Keratinocyte (primary cell): ENCODE measurements at regions not wholly inside any gene's neighbourhood (a gene's known extent, or its start where the extent isn't known, plus 50 kb on each side); places are given as distances from the start of the nearest gene placed in this dataset.
"Not testable (repeated sequence)": the region's sequence is repeated elsewhere in the genome, so short reads cannot be mapped to it uniquely, and the experiment has no call there.

Experiments
- DNase-seq: peaks from one replicate; pipeline ENCODE4 v3.0.0-alpha.2; 2011; ENCODE audit warnings: low read depth, missing footprints, low spot score
- FAIRE-seq: peaks from 2 replicates; lab custom pipeline; 2011; peaks lifted over from hg19 to GRCh38; lab: Jason Lieb, UNC
- H2AFZ ChIP-seq: 2 replicates; pipeline ENCODE4 v1.6.0; 2012; ENCODE audit warnings: low read length, control low read depth, inconsistent platforms; ENCODE audit not compliant: control insufficient read depth
- H3K27ac ChIP-seq: 2 replicates; pipeline ENCODE4 v1.5.1; 2011; ENCODE audit warnings: low read length; ENCODE audit not compliant: control insufficient read depth, insufficient read depth
- H3K27me3 ChIP-seq: 3 replicates; pipeline ENCODE4 v1.6.0; 2011; ENCODE audit warnings: low read length; ENCODE audit not compliant: control insufficient read depth, insufficient read depth; ENCODE audit errors: extremely low read depth
- H3K36me3 ChIP-seq, 2 experiments: 2 replicates in 1 of 2; 3 replicates in 1 of 2; pipeline ENCODE4 v1.5.1; 2011; ENCODE audit warnings: low read length in 2 of 2, mild to moderate bottlenecking in 1 of 2; ENCODE audit not compliant: control insufficient read depth in 2 of 2, insufficient read depth in 2 of 2; ENCODE audit errors: extremely low read depth in 1 of 2
- H3K4me1 ChIP-seq: 3 replicates; pipeline ENCODE4 v1.5.1; 2011; ENCODE audit warnings: low read length; ENCODE audit not compliant: control insufficient read depth, insufficient read depth; ENCODE audit errors: extremely low read depth
- H3K4me2 ChIP-seq: 3 replicates; pipeline ENCODE4 v1.6.0; 2011; ENCODE audit warnings: low read depth, low read length; ENCODE audit not compliant: control insufficient read depth, insufficient read depth; ENCODE audit errors: extremely low read depth
- H3K4me3 ChIP-seq, 3 experiments: fragments of 200-600 bp in 1 of 3; sonication (generic) in 1 of 3; 2 replicates in 2 of 3; 3 replicates in 1 of 3; pipeline ENCODE4 v1.5.1; 2011 to 2016; ENCODE audit warnings: low read length in 3 of 3, mild to moderate bottlenecking in 3 of 3, control low read depth in 2 of 3, inconsistent platforms in 1 of 3, low read depth in 1 of 3, mixed read lengths in 1 of 3, mixed run types in 1 of 3, moderate library complexity in 1 of 3; ENCODE audit not compliant: control insufficient read depth in 2 of 3, insufficient read depth in 2 of 3; ENCODE audit errors: extremely low read depth in 1 of 3
- H3K79me2 ChIP-seq: 2 replicates; pipeline ENCODE4 v1.6.0; 2012; ENCODE audit warnings: low read length; ENCODE audit not compliant: control insufficient read depth, insufficient read depth
- H3K9ac ChIP-seq: 3 replicates; pipeline ENCODE4 v1.6.0; 2011; ENCODE audit warnings: low read length; ENCODE audit not compliant: control insufficient read depth, insufficient read depth; ENCODE audit errors: extremely low read depth
- H3K9me1 ChIP-seq: 3 replicates; pipeline ENCODE4 v1.6.0; 2011; ENCODE audit warnings: low read length; ENCODE audit not compliant: control insufficient read depth, insufficient read depth; ENCODE audit errors: extremely low read depth
- H3K9me3 ChIP-seq: 2 replicates; pipeline ENCODE4 v1.5.1; 2012; ENCODE audit warnings: low read depth, low read length; ENCODE audit not compliant: control insufficient read depth
- H4K20me1 ChIP-seq: 3 replicates; pipeline ENCODE4 v1.6.0; 2011; ENCODE audit warnings: low read length; ENCODE audit not compliant: control insufficient read depth, insufficient read depth; ENCODE audit errors: extremely low read depth
- dilution Hi-C: fragments of 300-500 bp; cut with MboI; formaldehyde crosslinking; loops from one replicate; pipeline ENCODE4 v1.7.0; 2020; ENCODE audit warnings: low sequenced_read_pairs; ENCODE audit not compliant: extremely low pct_ligation_motif_present

- DNase-seq, dilution Hi-C loops, H3K27ac ChIP-seq, H3K9ac ChIP-seq, H3K4me2 ChIP-seq, H3K36me3 ChIP-seq, H3K4me3 ChIP-seq, H2AFZ ChIP-seq, H3K9me1 ChIP-seq, H3K9me3 ChIP-seq, H4K20me1 ChIP-seq, H3K27me3 ChIP-seq, H3K4me1 ChIP-seq, H3K79me2 ChIP-seq, FAIRE-seq: not testable (repeated sequence)
Measured at GRCh38 chr2:111282162-111282561, 161.4 kb downstream of the BCL2L11 start.

GRCh38 chr2:111287646-111288568, 167.2 kb downstream of the BCL2L11 start:
- FAIRE-seq: peak; percentile 96
- H3K4me2 ChIP-seq, dilution Hi-C loops: not testable (repeated sequence)

GRCh38 chr2:111290370-111290769, 169.7 kb downstream of the BCL2L11 start:
- H3K4me1 ChIP-seq, H3K27me3 ChIP-seq, H3K9me3 ChIP-seq, H3K36me3 ChIP-seq, dilution Hi-C loops, H3K9me1 ChIP-seq, DNase-seq, H3K4me2 ChIP-seq, H3K27ac ChIP-seq, H3K79me2 ChIP-seq, H3K4me3 ChIP-seq, H2AFZ ChIP-seq, H4K20me1 ChIP-seq, H3K9ac ChIP-seq: not testable (repeated sequence)
- FAIRE-seq: peak; percentile 76

More at GRCh38 chr2:111287646-111288568, 167.2 kb downstream of the BCL2L11 start:
- not testable (repeated sequence) for H3K36me3 ChIP-seq, H3K9me3 ChIP-seq, H3K79me2 ChIP-seq, H3K27me3 ChIP-seq, H3K9me1 ChIP-seq, H3K4me3 ChIP-seq, H4K20me1 ChIP-seq, H2AFZ ChIP-seq, H3K9ac ChIP-seq, H3K4me1 ChIP-seq
- H3K27ac ChIP-seq: peak overlapping the region; percentile 54
- DNase-seq: peak; percentile 70

- H3K9me3 ChIP-seq, H3K27ac ChIP-seq, H3K36me3 ChIP-seq, H3K9ac ChIP-seq, H3K27me3 ChIP-seq, H3K9me1 ChIP-seq, H3K4me2 ChIP-seq, FAIRE-seq, H3K4me1 ChIP-seq, H4K20me1 ChIP-seq, H3K79me2 ChIP-seq, H3K4me3 ChIP-seq, H2AFZ ChIP-seq, DNase-seq, dilution Hi-C loops: not testable (repeated sequence)
Measured at GRCh38 chr2:111291566-111291965, 170.9 kb downstream of the BCL2L11 start.
